ENCODE measurements at regions not wholly inside any gene's neighbourhood (a gene's known extent, or its start where the extent isn't known, plus 50 kb on each side); places are given as distances from the start of the nearest gene placed in this dataset.

DNA sequence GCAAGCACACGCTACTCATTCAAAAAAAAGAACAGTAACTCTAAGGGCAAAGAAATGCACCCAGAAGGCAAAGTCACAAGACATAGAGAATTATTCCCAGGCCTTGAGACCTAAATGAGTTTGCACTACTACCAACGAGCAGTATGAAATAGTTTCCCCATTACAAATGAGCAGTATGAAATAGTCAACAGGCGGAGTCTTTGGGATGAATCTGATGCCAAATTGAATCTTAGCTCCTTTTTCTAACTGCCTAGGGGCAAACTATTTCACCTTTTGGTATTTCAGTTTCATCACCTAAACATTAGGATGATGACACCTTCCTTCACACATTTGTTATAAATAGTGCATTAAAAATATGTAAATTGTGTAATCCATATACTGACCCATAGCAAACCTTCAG lies 213.0 kb upstream of the FAT4 start:
- H3K79me1 ChIP-seq (ENCODE audit: low read depth, low read length) = no peaks in the 10 kb centered on the region
- TF ChIP-seq RXRA (IDR thresholded peaks at IDR 0.05; ENCODE audit: insufficient read depth, low read depth, low read length) (no peak), SUZ12 (IDR thresholded peaks at IDR 0.05; ENCODE audit: low read length) (no peak), CBX5 (IDR thresholded peaks at IDR 0.05; ENCODE audit: low read depth, low read length) (no peak)

More for the DNA sequence above, 213.0 kb upstream of the FAT4 start:
- Histone ChIP-seq H3K4me3 (ENCODE audit: extremely low read depth in 1 of 4, insufficient read depth in 2 of 4, low read depth in 3 of 4, low read length in 4 of 4) (no peak overlapping the region), H3K56ac (replicated peaks; ENCODE audit: insufficient read length, low read depth, low read length) (no peak overlapping the region), H3K4ac (replicated peaks; ENCODE audit: insufficient read length, low read depth, low read length) (no peak overlapping the region), H3K4me2 (ENCODE audit: insufficient read depth in 1 of 2, low read depth in 2 of 2, low read length in 2 of 2) (no peak overlapping the region), H3K23ac (ENCODE audit: insufficient read length) (no peak overlapping the region), H4K91ac (replicated peaks; ENCODE audit: insufficient read length, low read length) (no peak overlapping the region), H3K79me2 (ENCODE audit: control insufficient read depth in 1 of 2, insufficient read depth in 2 of 2, low read length in 2 of 2) (no peaks in the 10 kb centered on the region), H2AK5ac (ENCODE audit: low read depth, low read length) (no peak overlapping the region), H2AFZ (ENCODE audit: low read length) (no peak overlapping the region), H2BK120ac (replicated peaks; ENCODE audit: low read depth, low read length) (no peak overlapping the region), H4K8ac (ENCODE audit: extremely low read depth, insufficient read depth, low read length) (no peak overlapping the region), H3K27ac (ENCODE audit: low read depth, low read length) (no peak overlapping the region), H4K5ac (ENCODE audit: insufficient read length, low read depth, low read length) (no peak overlapping the region), H2BK12ac (ENCODE audit: low read depth, low read length) (no peak overlapping the region), H3K27me3 (replicated peaks in 1 of 4; ENCODE audit: control insufficient read depth in 3 of 4, extremely low read depth in 1 of 4, insufficient read depth in 3 of 4, low read length in 3 of 4) (no peaks in the 10 kb centered on the region), H4K20me1 (replicated peaks in 1 of 2; ENCODE audit: control insufficient read depth in 1 of 2, insufficient read depth in 2 of 2, low read length in 2 of 2) (no peaks in the 10 kb centered on the region), H3K18ac (ENCODE audit: extremely low read depth, low read length) (no peak overlapping the region), H2BK5ac (ENCODE audit: low read depth, low read length) (no peak overlapping the region), H3K14ac (ENCODE audit: insufficient read length) (no peak overlapping the region), H3K23me2 (ENCODE audit: low read depth, low read length) (no peaks in the 10 kb centered on the region), H3K9ac (replicated peaks in 1 of 4; ENCODE audit: extremely low read depth in 1 of 4, low read depth in 3 of 4, low read length in 3 of 4) (no peak overlapping the region), H2BK20ac (ENCODE audit: low read length) (no peak overlapping the region), H2BK15ac (ENCODE audit: low read length) (no peak overlapping the region), H3K36me3 (ENCODE audit: control insufficient read depth in 2 of 4, insufficient read depth in 4 of 4, low read length in 3 of 4) (no peaks in the 10 kb centered on the region), H3K9me3 (ENCODE audit: insufficient read depth in 2 of 2, low read depth in 1 of 2, low read length in 1 of 2) (no peaks in the 10 kb centered on the region), H3K4me1 (replicated peaks in 1 of 4; ENCODE audit: control insufficient read depth in 3 of 4, insufficient read depth in 4 of 4, low read length in 3 of 4) (no peaks in the 10 kb centered on the region)
- WGBS, 2 experiments (ENCODE audit: extremely low coverage in 1 of 2, insufficient coverage in 1 of 2, insufficient read length in 1 of 2, insufficient replicate concordance in 2 of 2, low coverage in 1 of 2, low lambda C conversion rate in 2 of 2, missing lambda C conversion rate in 1 of 2) = 94% methylated on average over 3 of the region's 3 CpGs; no CpG with 5 or more reads in 1 of the 2 experiments
- ChIA-PET CTCF (ENCODE audit: partially characterized antibody) (interaction anchor here (1.4 kb wide), 1 partner anchor 30 kb away, joined by 3 read pairs; no protein-coding TSS in a partner anchor), POLR2A (ENCODE audit: partially characterized antibody) (no interaction called here)
- no peak for FAIRE-seq
- DNase-seq (ENCODE audit: low read depth in 1 of 2, low spot score in 2 of 2) = no peak

Measured in H1 (cell line).